Suppressor macrophage treated with lipopolysaccharide for 4 hours (primary cell): ENCODE measurements at regions not wholly inside any gene's neighbourhood (a gene's known extent, or its start where the extent isn't known, plus 50 kb on each side); places are given as distances from the start of the nearest gene placed in this dataset.
"Not testable (repeated sequence)": the region's sequence is repeated elsewhere in the genome, so short reads cannot be mapped to it uniquely, and the experiment has no call there.

Experiments used
- DNase-seq: peaks from one replicate; pipeline ENCODE4 v3.0.0-alpha.2; 2020

DNA sequence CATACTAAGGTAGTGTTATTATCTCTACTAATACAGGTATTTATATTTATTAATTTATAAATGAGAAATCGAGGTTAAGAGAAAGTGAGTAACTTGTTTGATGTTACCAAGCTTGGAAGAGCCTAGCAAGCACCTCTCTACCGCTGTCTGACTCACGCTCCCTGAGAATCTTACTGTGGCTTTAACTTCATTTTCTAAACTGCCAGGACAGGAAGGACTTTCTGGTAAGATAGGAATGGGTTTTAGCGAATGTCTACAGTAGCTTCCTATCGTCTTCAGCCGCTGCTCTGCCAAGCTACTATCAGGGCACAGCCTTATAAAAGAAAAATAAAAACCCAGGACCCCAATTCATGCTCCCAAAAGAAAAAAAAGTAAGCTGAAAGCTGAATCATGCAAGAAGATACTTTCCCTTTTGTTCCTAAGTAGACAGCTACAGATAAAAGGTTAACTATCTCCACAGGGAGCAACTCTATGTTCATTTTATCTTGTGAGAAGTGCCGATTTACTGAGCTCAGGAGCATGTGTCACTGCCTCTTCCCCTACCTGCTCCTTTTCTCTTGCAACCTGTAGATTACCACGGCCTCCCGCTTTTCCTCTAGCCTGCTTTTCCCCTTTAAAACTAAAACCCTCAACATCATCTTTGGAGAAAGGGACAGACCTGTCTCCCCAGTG is 60.2 kb downstream of the THNSL1 start:
- DNase-seq = no peak

DNA sequence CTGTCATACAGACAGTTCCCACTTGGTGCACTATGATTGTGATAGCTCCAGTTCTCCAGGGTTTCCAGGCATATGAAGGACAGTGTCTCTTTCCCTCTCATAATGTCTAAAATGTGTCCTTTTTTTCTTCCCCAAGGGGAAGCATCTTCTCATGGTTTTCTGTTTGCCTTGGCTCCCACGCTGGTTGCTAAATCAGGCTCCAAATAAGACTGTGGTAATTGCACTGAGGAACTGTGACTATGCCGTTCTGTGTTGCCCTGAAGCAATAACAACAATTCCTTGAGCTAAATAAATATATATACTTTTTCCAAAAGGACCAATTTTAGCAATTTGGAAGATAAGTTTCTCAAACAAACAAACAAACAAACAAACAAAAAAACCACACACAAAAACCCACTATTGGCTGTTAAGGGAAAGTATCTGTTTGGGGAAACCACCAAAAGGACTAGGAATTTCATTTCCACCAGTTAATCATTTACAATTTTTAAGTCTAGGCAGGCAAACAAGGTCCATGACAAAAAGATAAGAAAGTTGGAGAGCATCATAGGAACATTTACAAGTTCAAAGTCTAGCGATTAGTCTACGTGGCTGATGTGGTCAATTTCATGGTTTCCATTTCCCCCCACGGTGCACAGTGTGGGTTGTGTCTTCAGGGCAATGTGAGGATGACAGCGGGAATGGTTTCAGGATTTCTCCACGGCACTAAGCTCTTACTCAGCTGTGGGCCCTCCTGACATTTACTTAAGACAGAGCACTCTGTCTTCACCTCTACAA is 62.4 kb downstream of the THNSL1 start:
- peak; percentile 65 for DNase-seq

DNA sequence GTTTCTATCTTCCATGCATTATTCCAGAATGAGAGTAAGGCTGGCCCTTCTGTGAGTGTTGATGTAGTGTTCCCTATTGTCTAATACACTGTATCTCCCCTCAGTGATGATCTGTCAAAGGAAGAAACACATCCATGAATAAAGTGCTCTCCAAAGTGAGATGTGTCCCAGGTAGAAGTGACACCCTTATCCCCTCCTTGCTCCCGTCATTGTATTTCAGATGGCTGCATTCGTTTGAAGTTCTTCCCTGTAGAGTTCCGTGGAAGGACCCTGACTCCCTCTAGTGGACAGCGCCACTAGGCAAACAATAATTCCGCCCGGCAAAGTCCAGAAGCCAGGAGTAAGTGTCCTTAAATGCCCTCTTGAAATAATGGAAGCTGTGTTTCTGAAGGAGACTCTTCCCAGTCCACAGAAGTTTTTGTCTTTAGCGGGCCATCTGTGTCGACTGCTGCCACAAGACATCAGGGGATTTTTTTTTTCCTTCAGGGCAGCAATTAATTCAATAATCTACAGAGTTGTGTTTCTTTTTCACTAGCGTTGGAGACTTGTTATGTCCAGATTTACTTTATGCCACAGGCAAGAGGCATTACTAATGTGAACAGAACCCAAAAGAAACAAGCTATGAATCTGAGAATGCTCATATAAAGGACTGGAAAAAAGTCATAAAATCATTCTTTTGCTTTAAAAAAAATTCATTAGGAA is 64.6 kb downstream of the THNSL1 start:
- DNase-seq = peak; percentile 80

DNA sequence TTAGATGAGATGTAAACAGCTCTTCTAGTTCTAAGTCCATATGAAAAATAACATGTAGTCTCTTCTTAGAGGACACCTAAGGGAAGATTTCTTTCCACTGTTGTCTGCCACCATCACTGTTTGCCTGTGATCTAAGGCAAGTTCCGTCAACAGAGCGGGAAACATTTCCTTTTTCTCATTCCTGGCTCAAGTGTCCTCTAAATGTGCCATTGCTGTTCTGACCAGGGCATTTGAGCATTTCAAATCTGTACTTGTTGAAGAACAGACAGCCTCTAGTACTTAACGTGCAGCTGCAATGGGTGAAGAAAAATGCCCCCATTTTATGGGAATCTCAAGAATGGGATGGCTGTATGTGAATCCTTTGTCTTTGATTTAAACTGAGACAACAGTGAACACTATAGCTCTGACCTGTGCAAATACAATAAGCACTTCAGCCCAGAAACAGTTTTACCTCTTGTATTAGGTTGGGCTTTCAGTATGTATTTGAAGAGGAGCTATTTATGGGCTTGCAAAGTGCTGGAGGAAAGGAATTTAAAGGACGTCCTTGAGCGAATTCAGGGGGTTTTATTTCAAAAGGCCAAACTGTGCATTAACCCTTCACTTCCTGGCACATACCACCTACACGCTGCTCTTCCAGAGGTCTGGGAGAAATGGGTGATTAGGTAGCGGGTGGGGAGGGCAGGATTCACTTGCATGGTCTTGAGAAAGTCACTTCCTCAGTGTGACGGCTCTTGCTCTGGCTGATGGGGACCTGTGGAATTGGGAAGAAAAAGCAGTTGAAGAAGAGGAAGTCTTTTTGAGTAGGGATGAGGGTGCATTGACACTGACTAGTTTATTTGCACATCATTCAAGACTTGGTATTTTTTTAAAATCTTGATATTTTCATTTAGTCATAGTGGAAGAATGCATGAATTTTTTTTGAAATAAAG is 66.1 kb downstream of the THNSL1 start:
- DNase-seq = peak; percentile 3

DNA sequence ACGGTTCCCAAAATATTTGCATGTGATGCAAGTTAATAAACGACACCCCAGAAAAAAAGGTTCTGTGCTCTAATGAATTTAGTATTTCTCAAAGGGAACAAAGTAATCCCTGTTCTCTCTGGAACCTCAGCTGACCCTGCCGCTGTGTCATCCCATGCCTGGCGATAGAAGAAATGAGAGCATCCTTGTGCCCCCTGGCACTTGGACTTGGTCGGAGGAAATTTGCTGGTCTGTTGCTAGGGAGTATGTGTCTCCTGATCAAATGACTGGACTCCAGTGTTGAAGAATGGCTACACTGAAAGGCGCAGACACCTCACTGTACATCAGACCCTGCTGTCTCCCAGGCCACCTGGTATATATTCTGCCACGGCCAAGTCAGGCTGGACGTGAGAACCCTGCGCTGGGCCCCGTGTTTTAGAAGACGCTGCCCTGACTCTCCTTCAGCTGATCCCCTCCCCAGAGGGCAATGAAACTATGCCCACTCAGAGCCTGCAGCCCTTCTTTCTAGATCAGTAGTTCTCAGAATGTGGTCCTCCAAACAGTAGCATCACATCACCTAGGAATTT is 67.2 kb downstream of the THNSL1 start:
- no peak for DNase-seq

DNA sequence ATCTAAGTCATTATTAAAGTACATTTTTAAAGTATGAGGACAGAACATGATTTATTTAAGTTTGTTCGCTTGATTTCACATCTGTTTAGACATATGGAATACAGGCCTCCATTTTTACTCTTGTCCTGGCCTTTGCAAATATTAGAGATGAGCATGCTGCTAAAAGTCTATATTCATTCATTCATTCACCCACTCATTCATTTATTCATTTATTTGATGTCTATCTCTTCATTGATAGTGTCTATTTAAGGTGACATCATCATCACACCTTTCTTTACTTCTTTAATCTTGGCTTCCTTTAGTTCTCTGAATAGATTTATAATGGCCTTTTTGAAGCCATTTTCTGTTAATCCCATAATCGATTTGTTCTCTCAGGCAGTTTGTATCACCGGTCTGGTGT is 68.0 kb downstream of the THNSL1 start:
- DNase-seq = no peak

DNA sequence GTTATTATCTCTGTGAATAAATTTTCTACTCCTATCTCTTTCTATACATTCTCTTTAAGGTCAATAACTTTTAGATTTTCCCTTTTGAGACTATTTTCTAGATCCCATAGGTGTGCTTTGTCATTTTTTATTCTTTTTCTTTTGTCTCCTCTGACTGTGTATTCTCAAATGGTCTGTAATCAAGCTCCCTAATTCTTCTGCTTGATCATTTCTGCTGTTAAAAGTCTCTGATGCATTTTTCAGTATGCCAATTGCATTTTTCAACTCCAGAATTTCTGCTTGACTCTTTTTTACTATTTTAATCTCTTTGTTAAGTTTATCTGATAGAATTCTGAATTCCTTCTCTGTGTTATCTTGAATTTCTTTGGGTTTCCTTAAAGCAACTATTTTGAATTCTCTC is 78.2 kb downstream of the THNSL1 start:
- no peak for DNase-seq

DNA sequence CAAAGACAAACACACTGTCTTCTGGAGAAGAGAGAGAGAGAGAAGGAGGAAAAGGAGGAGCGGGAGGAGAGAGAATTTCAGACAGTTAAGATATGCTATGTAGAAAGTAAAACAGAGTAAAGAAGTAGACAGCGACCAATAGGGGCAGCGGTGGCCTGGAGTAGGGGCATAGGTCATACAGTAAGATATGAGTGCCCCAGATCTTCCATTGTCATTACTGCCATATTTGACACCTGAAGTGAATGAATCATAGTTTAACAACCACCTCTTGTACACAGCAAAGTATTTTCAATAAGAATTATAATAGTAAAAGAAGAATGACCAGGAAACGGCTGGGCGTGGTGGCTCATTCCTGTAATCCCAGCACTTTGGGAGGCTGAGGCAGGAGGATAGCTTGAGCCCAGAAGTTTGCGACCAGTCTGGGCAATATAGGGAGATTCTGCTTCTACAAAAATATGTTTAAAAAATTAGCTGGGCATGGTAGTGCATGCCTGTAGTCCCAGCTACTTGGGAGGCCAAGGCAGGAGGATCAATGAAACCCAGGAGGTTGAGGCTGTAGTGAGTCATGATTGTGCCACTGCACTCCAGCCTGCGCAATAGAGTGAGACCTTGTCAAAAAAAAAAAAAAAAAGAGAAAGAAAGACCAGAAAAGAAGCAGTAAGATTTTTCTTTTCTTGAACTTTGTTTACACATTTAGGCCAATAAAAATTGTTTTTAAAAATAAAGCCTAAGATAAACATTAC is 77.0 kb upstream of the GPR158 start:
- no peak for DNase-seq

DNA sequence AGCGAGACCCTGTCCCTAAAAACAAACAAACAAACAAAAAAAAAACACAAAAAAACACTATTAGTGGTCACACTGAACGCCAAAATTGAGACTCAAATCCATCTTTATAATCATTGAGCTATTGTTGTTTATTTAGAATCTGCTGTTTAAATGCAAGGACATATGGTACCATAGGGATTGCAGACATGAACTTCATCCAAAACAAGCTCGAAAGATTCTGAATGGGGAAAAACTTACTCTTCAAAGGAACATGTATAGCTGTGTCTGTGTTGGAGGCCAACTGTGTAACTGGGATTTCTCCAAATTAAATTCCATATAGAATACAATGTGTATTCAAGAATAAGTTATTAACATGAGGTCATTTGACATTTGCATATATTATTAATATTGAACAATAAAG is 74.7 kb upstream of the GPR158 start:
- DNase-seq = no peak

DNA sequence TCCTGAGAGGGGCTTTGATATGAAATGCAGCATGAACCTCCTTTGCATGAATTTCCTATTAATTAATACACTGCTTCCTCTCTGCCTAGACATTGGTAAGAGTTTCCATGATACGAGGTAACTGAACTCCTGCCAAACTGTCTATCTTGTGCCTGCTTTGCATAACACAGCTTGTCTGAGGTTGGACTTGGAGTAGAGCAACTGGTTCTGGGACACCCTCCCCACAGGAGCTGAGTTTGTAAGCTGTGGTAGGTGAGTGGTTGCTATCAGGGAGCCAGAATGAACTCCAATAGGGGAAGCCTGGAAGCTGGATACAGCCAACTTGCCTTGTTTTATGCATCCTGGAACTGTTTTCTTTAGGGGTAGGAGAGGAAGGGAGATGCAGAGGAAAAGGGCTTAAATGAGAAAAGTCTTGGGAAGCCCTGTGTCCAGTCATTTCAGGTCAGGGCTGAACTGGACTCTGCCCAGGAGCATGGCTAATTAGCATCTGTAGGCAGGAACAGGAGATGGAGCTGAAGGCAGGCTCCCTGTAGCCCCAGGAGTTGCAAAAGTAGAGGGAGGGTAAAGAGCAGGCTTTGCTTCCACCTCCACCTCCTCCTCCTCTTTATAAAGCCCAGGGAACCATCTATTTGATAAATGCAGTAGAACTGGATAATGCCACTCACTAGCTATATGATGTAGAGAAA is 73.2 kb upstream of the GPR158 start:
- no peak for DNase-seq

DNA sequence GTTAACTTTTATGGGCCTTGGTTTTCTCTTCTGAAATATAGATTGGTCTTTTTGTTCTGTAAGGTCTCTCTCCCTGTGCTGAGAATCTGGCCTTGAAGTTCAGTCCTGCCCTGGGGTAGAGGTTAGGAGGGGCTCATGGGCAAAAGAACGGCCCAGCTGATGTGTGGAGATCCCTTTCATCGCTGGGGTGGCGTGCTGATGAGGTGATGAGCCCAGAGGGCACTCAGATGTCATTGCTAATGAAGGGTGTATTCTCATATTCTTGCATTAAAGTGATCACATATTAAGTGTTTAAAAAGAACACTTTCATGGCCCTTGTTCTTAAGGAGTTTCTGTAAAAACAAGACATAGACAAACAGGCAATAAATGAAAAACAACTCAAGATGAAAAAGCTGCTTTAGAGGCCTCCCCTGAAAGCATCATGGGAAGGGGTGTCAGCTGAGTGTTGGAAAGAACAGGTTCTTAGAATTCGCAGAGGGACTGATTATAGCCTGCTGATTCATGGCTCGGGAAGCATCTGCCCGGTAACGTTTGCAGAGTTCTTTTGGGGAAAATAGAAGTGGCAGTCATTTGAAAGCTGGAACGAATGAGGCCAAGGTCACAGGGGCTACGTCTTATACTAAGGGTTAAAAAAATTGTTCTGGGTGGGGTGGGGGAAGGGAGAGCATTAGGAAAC is 72.5 kb upstream of the GPR158 start:
- DNase-seq = no peak

DNA sequence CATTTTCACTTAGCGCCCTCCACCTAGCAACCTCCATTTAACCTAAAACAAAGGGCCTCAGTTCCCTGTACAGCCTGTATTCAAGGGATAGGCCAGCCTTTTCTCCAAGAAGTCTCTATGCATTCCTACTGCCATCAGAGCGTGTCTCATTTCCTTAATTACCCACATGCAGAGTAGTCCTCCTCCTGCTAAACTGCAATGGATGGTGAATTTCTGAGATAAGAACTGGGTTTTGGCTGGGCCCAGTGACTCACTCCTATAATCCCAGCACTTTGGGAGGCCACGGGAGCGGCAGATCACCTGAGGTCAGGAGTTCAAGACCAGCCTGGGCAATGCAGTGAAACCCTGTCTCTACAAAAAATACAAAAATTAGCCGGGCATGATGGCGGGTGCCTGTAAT is 71.1 kb upstream of the GPR158 start:
- no peak for DNase-seq

DNA sequence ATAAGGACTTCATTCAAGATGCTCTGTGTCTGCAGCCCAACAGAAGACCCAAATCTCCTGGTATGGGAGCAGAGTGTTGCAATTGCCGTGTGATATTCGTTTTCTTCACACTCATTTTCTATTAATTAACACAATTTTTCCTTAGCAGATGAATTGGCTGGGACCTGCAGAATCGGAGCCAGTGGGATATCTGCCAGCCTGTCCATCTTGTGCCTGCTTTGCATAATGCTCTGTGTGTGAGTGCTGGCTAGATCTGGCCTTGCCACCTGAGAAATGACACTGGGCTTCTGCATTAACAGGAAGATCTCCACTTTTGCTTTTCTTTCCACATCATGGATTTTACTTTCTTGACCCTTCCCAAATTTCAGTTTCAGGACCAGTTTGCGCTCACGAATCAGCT is 70.4 kb upstream of the GPR158 start:
- DNase-seq = no peak

DNA sequence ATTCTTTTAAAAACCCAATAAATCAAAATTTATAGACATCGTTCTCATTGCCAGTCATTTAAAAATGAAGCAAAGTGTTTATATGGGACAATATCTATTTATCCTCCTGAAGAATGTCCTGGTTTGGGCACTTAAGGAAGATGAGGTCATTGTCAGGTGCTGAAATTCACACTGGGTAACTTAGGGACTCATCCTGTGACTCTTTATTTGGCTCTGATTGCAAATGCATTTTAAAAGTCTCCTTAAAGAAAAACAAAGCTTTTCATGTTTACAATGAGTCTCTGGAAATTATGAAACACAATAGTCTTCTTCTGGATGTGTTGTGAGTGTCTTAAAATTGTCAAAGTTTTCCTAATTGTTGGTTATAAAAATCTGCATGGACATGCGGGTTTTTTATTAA is 69.5 kb upstream of the GPR158 start:
- DNase-seq = no peak

DNA sequence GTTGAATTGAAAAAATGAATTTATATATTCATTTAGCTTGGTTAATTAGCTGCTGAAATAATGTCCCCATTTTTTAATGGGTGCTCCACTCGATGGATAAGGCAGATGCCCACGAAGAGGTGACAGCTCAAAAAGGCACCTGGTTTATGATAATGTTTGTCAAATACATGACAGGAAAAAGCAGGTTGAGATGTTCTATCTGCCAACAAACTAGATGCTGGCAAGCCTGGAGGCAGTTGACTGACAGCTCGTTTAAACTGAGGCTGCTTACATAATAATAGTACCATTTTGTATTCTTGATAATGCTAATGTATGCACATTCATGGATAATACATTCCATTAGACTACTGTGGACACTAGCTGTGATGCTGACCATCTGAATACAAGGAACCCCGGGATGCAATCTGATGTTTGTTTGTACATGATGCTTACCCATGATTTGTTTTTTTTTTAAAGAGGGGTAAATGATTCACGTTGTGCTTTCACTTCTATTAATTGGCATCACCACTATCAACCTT is 69.0 kb upstream of the GPR158 start:
- no peak for DNase-seq

DNA sequence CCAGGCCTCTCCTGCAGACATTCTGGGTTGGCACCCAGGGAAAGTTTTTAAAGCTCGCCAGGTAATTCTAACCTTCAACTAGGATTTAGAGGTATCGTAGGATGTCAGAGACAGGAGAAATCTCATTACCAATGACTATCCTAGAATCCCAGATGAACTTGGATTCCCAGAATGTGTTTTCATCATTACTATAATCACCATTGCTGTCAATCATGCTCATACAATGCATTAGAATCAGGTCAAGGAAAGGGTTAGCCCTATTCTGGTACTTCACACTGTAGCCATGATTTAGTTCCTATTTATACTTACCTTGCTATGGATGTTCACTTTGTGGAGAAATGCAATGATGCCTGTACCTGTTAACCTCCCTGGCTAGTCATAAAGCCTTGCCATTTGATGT is 67.0 kb upstream of the GPR158 start:
- no peak for DNase-seq

DNA sequence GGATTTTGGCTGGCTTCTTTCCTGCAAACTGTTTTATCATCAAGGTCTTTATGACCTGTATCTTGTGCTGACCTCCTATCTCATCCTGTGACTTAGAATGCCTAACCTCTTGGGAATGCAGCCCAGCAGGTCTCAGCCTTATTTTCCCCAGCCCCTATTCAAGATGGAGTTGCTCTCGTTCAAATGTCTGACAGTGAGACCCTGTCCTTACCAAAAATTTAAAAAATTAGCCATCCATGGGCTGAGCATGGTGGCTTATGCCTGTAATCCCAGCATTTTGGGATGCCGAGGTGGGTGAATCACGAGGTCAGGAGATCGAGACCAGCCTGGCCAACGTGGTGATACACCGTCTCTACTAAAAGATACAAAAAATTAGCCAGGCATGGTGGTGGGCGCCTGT is 64.9 kb upstream of the GPR158 start:
- not testable (repeated sequence) for DNase-seq

DNA sequence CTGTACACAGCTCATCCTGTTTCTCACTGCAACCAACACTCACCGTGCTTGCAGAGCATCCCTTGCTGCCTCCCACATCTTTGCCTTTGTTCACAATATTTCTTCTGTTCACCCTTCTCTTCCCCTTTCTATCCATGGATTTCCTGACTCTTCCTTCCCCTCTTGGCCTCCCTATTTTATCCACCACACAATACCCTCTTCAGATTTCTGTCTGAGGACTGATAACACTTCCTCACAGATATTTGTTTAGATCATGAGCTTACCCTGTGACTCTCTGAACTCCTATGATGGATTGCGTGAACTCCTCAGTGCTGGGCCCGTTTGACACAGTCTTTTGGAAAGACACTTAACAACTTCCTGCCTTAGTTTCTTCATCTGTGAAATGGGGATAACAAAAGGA is 62.8 kb upstream of the GPR158 start:
- DNase-seq = no peak

DNA sequence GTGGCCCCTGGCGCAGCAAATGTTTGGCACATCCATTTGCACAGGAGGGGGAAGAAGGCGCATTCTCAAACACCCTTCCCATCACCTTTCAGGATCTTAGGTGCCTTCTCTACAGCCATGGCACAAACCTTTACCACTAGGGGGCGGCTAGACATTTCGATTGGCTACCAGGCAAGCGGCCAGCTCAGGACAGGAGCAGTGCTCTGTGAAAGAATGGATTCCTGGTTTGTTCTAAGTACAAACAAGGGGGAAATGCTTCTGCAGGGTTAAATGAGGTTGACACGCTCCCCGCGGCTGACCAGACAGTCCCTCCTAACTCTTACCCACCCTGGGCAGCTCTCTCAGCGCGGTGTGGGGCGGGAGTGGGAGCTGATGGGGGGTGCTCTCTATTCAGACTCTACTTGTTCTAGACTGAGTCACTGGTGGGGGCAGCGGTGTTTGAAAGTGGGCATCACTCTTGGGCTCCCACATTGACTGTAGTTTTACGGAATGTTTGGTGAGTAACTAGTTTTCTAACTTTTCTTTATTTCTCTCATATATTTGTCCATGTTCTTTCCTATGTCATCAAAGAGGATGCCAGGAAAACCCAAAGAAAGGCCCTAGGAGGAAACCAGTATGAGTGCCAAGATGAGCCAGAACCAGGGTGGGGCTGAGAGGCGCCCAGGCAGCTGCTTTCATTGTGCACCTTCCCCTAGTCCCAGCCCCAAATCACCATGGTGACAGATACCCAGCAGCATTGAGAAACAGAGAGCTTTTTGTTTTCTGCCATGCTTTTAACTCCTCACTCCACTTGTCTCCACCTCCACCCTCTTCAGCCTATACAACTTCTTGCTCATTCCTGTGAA is 61.4 kb upstream of the GPR158 start:
- DNase-seq = peak; percentile 62

DNA sequence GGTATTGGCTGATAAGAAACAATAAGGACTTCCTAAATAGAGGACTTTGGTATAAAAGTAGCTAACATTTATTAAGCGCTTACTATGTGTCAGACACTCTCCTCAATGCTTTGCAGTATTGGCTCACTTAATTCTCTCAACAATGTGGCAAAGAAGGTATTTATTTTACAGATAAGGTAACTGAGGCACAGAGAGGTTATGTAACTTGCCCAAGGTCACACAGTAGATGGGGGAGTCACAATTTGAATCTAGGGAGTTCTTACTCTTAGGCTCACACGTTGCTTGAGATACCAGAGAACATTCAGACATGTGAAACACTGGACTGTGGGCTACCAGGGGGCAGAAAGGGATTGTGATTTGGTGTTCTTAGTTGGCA is 60.8 kb upstream of the GPR158 start:
- no peak for DNase-seq
